GM20000 (cell line): ENCODE measurements at regions not wholly inside any gene's neighbourhood (a gene's known extent, or its start where the extent isn't known, plus 50 kb on each side); places are given as distances from the start of the nearest gene placed in this dataset.

Experiments used
- DNase-seq: peaks from one replicate; pipeline ENCODE4 v3.0.0; 2012; ENCODE audit warnings: low spot score
- TF ChIP-seq, protein P1 (sequence below): IDR thresholded peaks from 2 replicates; pipeline ENCODE4 v1.5.1; 2012; ENCODE audit warnings: mild to moderate bottlenecking, control low read depth; ENCODE audit errors: extremely low read depth, missing control alignments

DNA sequence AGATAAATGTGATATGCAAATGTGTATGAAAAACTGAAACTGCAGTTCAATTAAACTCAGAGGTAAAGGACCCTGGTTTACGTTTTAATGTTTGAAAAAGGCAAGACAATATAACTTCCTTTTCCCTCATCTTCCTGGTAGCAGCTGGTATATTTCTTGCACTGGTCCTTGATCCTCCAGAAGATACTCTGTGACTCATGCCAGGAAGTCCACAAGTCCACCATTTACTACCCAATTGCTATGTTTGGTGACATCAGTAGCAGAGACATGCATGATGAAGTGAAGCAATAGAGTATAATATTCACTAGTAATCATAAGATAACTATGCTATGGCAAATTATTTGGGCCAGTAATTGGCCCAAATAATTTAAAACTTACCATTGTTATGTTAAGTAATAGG lies 774.5 kb upstream of the NEGR1 start:
- TF ChIP-seq, protein P1, sequence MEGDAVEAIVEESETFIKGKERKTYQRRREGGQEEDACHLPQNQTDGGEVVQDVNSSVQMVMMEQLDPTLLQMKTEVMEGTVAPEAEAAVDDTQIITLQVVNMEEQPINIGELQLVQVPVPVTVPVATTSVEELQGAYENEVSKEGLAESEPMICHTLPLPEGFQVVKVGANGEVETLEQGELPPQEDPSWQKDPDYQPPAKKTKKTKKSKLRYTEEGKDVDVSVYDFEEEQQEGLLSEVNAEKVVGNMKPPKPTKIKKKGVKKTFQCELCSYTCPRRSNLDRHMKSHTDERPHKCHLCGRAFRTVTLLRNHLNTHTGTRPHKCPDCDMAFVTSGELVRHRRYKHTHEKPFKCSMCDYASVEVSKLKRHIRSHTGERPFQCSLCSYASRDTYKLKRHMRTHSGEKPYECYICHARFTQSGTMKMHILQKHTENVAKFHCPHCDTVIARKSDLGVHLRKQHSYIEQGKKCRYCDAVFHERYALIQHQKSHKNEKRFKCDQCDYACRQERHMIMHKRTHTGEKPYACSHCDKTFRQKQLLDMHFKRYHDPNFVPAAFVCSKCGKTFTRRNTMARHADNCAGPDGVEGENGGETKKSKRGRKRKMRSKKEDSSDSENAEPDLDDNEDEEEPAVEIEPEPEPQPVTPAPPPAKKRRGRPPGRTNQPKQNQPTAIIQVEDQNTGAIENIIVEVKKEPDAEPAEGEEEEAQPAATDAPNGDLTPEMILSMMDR, result no peak
- no peak for DNase-seq

GRCh38 chr1:73044241-73045036 lies 762.1 kb upstream of the NEGR1 start:
- TF ChIP-seq, protein P1, result no peak
- DNase-seq, result no peak

- TF ChIP-seq, protein P1, result no peak
- DNase-seq, result no peak
These were observed 760.1 kb upstream of the NEGR1 start for GRCh38 chr1:73042403-73042802.

DNA sequence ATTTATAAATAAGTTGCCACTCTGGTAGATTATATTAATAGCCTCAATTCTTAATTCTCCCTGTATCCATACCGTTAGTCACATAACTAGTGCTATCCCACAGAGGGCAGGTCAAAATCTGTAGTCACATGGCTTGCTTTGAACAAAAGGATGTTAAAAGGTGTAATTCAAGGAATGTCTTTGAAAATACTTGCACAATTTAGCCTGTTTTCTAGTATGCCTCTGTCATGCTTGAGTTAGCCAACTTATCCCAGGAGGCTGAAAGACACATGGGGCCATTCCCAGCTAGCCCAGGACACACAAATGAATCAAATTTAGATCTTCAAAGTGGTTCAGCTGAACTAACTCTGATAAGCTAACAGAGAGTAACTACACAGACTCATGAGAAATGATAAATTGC lies 758.5 kb upstream of the NEGR1 start:
- TF ChIP-seq, protein P1, result no peak
- DNase-seq, result no peak

GRCh38 chr1:73034271-73034670 lies 751.9 kb upstream of the NEGR1 start:
- TF ChIP-seq, protein P1, result no peak

DNA sequence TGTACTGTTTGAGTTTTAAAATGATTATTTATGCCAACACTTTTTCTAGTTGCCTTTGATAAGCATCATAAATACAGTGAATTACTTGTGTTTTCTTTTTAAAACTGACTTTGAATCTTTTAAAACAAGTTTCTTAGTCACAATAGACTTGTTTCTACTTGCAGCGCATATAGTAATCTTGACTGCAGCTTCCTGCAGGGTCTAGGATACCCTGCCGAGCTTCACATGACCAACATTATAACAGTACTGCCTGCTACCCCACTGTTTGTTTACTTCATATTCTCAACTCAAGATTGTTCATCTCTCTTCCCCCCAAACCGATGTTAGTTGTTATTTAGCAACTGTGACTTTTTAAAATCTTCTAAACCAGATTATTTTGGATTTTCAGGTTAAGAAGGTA lies 751.3 kb upstream of the NEGR1 start:
- DNase-seq, result no peak
- TF ChIP-seq, protein P1, result no peak

More at GRCh38 chr1:73034271-73034670, 751.9 kb upstream of the NEGR1 start:
- DNase-seq, result no peak

- TF ChIP-seq, protein P1, result no peak
- DNase-seq, result no peak
These were observed 747.2 kb upstream of the NEGR1 start for GRCh38 chr1:73029571-73029970.
